ENCODE measurements at regions not wholly inside any gene's neighbourhood (a gene's known extent, or its start where the extent isn't known, plus 50 kb on each side); places are given as distances from the start of the nearest gene placed in this dataset.

- TF ChIP-seq CTCF (conservative IDR thresholded peaks at IDR 0.05; ENCODE audit: low read length) (no peak), EZH2phosphoT487 (IDR thresholded peaks at IDR 0.05; ENCODE audit: borderline replicate concordance) (no peak)
Observed at GRCh38 chr4:10781805-10782204, 97.2 kb upstream of the CLNK start.

Data from Loucy (cell line).